ENCODE measurements at regions not wholly inside any gene's neighbourhood (a gene's known extent, or its start where the extent isn't known, plus 50 kb on each side); places are given as distances from the start of the nearest gene placed in this dataset.
A peak's percentile ranks its signal among the peaks of the same experiment; 100 is the strongest.

- no peak for DNase-seq
Observed at GRCh38 chrX:131779741-131780140, 235.9 kb downstream of the OR13H1 start.

DNA sequence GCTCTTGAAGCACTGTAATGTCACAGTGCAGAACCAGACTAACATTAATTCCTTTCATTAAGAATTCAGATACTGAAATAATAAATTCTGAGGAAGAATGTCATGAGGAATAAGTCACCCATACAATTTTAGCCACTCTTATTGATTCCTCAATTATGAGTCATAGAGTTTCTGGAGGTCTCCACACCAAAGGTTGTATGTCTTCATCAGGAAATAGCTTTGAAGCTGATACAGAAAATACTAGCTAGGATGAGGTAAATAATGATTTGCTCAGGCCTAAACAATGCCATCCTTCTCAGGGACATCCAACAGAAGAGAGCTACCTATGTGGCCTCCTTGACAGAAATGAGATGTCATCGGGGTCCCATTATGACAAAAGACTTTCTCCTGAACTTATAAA is 238.8 kb downstream of the OR13H1 start:
- no peak for DNase-seq

DNA sequence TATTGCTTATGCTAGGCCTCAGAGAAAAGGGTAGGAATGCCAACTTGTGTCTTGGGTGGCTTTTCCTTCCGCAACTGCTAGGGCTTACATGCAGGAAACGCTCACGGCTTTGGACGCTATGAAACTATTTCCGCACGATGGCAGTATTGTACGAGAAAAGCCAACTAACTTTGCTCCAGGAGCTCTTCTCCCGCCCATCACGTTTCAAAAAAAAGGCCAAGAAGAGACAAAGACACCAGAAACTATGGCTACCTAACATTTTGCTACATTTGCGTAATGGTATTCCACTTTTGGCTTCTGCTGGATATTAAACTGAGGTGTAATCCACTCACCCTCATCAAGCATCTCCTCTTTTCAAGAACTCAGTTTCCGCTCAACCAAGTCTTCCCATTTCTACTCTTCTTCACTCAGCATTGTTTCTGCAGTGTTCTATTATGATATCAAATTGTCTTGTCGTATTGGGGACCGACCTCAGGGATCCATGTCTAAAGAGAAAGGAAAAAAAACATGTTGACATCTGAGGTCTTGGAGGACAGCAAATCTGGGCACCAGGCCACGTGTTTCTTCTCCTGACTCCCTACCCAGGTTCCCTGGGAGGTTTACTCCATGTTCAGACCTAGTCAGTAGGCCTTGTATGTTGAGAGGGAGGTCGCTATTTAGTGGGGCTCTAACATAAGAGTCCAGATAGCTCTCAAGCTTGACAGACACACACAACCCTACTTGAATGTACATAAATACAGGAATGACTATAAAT is 239.4 kb upstream of the STK26 start:
- DNase-seq, result no peak

- DNase-seq, result no peak
Observed at GRCh38 chrX:131789664-131790063, 233.4 kb upstream of the STK26 start.

GRCh38 chrX:131791608-131792355 is 231.3 kb upstream of the STK26 start:
- DNase-seq, result no peak

DNA sequence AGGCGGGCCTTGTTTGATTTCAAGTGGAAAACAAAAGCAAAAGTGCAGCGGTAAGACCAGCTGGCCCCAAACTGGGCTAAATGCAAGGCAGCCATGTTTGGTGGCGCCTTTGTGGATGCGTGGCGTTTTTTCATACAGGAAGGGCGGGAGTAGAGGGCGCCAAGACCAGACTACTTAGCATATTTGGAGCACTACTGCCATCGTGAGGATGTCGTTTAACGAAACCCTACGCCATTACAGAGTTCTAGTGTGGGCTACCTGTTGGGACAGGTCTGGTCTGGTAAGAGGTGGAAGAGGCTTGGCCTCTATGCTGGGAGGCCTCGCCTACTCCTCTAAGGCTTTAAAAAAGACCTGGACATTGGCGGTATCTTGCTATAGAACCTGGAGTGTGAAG is 230.7 kb upstream of the STK26 start:
- no peak for DNase-seq

DNA sequence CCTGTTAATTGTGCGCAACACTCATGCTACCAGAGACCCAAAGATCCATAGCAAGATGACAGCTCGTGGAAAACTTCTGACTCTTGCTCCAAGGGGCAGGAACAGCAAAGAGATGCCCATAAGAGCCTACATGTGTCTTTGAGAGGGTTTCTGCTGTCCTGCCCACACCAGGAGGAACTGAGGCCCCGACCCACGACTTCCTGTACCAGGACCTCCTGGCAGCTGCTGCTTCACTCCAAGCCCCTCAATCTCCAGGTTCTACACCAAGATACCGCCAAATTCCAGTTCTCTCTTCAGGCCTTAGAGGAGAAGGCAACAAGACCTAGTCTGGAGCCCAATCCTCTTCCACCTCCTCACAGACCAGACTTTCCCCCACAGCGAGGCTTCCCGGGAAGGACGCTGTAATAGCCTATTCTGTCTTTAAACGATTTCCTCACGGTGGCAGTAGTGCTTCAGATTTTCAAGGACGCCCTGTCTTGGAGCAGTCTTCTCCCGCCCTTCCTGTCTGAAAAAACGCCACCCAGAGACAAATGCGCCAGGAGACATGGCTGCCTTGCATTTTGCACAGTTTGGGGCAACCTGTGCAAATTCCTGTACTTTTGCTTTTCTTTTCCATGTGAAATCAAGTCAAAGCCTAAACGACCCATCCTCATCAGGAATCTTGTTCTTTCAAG is 230.2 kb upstream of the STK26 start:
- DNase-seq, result no peak

DNA sequence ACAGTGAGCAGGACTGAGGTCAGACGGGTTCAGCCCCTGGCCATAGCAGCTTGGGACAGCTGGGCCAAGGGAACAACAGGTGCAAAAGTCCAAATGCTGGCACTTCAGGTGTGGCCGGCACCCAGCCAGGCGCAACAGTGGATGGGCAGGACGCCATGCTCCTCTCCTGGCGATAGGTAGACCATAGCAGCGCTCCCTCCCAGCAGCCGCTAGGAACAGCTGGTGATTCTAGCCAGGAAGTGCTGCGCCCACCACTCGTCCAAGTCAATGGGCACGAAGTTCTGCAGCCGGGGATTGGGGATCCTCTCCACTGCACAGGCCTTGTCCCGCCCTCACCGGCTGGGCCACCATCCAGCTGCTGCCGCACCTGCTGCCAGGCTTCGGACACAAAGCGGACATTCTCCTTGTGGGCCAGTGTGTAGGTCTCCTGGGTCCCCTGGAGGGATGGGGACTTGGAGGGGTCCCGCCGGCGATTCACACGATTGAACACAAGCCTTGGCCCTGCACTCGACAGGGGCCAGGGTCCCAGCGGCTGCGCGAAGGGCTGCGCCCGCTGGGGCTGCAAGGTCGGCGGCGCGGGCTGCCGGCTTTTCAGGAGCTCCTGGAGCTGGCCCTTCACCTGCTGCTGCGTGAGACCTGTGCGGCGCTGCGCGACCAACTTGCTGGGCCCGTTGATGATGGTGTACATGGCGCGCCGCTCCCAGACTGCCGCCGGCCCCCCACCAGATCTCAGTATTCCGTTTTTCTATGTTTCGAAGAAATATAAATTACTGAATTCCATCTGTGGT is 227.5 kb upstream of the STK26 start:
- no peak for DNase-seq

GRCh38 chrX:131801066-131801465 is 222.0 kb upstream of the STK26 start:
- DNase-seq, result no peak

- DNase-seq, result no peak
Observed at GRCh38 chrX:131801911-131802310, 221.2 kb upstream of the STK26 start.

DNA sequence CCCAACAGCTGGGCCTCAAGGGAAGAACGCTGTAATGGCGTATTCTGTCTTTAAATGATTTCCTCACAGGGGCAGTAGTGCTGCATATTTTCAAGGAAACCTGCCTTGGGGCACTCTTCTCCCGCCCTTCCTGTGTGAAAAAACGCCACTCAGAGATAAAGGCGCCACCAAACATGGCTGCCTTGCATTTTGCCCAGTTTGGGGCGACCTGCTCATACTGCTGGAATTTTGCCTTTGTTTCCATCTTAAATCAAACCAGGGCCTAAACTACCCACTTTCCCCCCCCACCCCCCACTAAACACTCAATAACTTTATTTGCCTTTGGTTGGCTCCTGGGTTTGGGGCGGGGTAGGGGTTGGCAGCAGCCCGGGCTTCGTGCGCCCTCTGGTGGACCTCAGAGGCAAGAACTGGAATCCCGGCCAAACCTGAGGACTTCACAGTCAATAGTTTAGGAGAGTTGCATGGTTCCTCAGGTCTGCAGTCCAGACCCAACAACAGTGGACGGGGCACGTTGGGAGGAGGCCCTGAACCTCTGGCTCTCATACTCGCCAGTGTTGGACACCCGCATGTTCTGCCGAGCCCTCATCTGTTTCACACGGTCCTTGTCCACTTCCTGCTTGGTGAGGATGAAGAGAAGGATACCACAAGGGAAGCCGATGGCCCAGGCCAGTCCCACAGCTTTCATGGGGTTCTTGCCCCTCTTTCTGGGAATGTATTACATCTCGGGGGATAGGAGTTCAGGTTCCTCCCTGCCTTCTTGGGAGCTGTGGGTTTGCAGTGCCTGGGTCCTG is 220.1 kb upstream of the STK26 start:
- no peak for DNase-seq

- peak; percentile 22 for DNase-seq
Observed at GRCh38 chrX:131812847-131813825, 210.0 kb upstream of the STK26 start.

DNA sequence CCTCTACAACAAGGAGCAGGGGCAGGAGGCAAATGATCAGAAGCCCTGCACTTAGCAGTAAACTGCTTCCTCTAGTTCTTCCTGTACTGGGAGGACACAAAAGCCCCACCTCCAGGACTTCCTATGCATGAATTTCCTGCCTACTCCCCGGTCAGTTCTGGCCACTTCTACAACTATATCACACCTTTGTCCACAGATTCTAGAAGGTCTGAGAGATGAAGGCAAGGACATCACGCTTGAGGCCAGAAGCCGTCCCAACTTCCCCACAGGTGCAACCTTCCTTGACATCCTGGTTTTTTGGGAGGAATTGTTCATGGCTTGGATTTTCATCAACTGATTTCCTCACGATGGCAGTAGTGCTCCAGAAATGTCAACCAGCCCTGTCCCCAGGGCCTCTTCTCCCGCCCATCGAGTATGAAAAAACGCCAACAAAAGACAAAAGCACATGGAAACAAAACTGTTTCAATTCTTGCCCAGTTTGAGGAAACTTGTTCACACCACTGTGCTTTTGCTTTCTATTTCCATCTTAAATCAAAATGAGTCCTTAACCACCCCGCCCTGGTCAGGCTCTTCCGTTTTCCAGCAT is 206.5 kb upstream of the STK26 start:
- DNase-seq, result peak; percentile 23

- no peak for DNase-seq
Observed at GRCh38 chrX:131818297-131818936, 204.7 kb upstream of the STK26 start.

DNA sequence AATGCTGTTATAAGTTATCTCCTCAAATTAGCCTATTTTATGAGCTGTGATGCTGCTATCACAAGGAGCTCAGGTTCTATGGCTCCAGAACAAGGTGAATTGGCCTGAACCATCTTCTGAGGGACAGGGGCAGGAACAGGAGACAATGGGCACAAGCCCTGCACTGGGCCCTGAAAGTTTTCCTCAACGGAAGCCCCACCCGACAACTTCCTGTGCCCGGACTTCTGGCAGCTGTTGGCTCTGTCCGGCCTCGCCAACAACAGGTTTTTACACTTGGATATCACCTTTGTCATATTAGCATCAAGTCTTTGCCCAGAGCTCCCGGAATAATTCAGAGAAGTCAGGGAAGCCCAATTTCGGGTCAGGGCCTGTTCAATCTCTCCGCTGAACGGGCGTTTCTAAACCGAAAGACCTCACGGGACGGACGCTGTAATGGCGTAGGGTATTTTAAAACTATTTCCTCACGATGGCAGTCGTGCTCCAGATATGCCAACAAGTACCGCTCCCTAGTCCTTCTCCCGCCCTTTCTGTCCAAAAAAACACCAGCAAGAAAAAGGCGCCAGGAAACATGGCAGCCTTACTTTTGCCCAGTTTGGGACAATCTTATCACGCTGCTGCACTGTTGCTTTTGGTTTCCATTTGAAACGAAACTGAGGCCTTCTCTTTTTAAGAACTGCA is 201.0 kb upstream of the STK26 start:
- no peak for DNase-seq

GRCh38 chrX:131826572-131826971 is 196.5 kb upstream of the STK26 start:
- no peak for DNase-seq

DNA sequence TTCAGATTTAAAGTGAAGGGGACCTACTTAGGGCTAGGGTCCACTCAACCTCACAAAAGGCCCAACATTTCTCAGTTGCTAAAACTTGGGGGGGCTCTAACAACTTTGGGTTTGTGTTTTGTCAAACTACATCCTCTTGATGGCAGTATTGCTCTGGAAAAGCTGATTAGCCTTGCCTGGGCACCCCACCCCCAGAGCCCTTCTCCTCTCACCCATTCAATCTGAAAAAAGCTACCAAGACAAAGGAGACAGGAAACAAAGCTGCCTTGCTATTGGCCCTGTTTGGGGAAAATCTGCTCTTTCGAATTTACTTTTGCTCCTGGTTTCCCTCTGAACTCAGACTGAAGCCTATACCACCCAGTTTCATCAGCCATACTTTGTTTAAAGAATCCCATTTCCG is 195.2 kb upstream of the STK26 start:
- no peak for DNase-seq

DNA sequence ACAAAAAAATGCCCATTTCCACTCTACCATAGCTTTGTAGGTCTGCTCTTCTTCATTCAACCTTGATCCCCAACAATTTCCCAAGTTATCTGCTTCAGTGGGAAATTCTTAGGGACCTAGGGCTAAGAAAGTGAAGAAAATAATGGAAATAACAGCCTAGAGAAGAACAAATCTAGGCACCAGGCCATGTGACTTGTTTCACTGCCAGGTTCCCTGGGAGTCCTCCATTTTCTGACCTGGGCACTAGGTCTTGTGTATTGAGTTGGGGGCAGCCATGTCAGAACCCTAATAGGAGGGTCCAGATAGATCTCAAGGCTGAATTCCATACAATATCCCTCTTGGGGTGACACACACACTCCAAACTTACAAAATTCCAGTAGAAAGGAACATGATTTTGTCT is 194.6 kb upstream of the STK26 start:
- no peak for DNase-seq
